HG02588 (cell line): ENCODE measurements at regions not wholly inside any gene's neighbourhood (a gene's known extent, or its start where the extent isn't known, plus 50 kb on each side); places are given as distances from the start of the nearest gene placed in this dataset.

Source experiments
- ATAC-seq: cut with Tn5 transposase; IDR thresholded peaks from one replicate; pipeline ENCODE4 v1.9.1; 2021; ENCODE audit warnings: mild to moderate bottlenecking, moderate library complexity; ENCODE audit not compliant: unreplicated experiment

- no peak for ATAC-seq
Observed at GRCh38 chr4:156019246-156019645, 65.6 kb upstream of the CTSO start.

DNA sequence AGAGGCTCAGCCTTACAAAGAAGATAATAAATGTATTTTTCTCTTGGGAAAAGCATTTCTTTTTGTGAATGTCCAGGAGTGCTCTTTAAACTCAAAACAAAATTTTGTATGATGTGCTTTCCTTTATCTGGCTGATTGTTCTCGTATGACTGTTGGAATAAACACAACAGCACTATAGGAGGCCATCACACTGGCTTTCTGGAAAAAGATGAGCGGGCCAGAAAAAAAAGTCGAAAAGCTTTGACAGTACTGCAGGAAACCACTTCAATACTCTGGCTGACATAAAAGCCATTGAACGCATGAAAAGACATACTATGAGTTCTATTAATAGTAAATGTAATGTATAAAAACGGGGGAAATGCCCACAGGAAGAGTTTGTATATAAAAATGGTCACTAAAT lies 64.7 kb upstream of the CTSO start:
- ATAC-seq, result no peak

GRCh38 chr4:156015781-156016180 lies 62.1 kb upstream of the CTSO start:
- ATAC-seq, result no peak

GRCh38 chr4:156006192-156006591 lies 52.5 kb upstream of the CTSO start:
- no peak for ATAC-seq
